Naive thymus-derived CD8-positive, alpha-beta T cell (primary cell): ENCODE measurements at regions not wholly inside any gene's neighbourhood (a gene's known extent, or its start where the extent isn't known, plus 50 kb on each side); places are given as distances from the start of the nearest gene placed in this dataset.
A peak's percentile ranks its signal among the peaks of the same experiment; 100 is the strongest.
"Not testable (repeated sequence)": the region's sequence is repeated elsewhere in the genome, so short reads cannot be mapped to it uniquely, and the experiment has no call there.

Experiments
- ATAC-seq, 2 donors: fragments of 150-1000 bp; cut with Tn5 transposase in 1 of 2; sonication (Bioruptor Pico), chemical (Tn5 transposase) in 1 of 2; 1 replicate in 1 of 2; 2 replicates in 1 of 2; pipeline ENCODE4 v1.10.0; 2021; ENCODE audit warnings: mild to moderate bottlenecking in 2 of 2, moderate library complexity in 2 of 2
- POLR2A ChIA-PET: fragments of 350-600 bp; sonication (Branson Sonifier 250); formaldehyde crosslinking; loops from one replicate; lab custom pipeline; 2021; ENCODE audit warnings: antibody characterized with exemption; lab: Charles Lee
- DNase-seq, 10 donors: peaks; one replicate each; pipeline versions ENCODE4 v3.0.0 to v3.0.0-alpha.2; 2020 to 2022
- H3K27ac Mint-ChIP-seq, 10 donors: one replicate each; pipeline ENCODE4 v1.8.0; 2020 to 2022; ENCODE audit warnings: mild to moderate bottlenecking in 10 of 10, mixed read lengths in 10 of 10, moderate library complexity in 4 of 10, inconsistent platforms in 1 of 10
- H3K27me3 Mint-ChIP-seq, 5 donors: one replicate each; pipeline ENCODE4 v1.8.0; 2021 to 2022; ENCODE audit warnings: mixed read lengths in 5 of 5
- H3K36me3 Mint-ChIP-seq, 3 donors: one replicate each; pipeline ENCODE4 v1.8.0; 2020 to 2022; ENCODE audit warnings: mixed read lengths in 3 of 3, mild to moderate bottlenecking in 2 of 3, inconsistent platforms in 1 of 3
- H3K4me1 Mint-ChIP-seq, 4 donors: one replicate each; pipeline ENCODE4 v1.8.0; 2021 to 2022; ENCODE audit warnings: mixed read lengths in 4 of 4
- H3K4me3 Mint-ChIP-seq, 10 donors: one replicate each; pipeline ENCODE4 v1.8.0; 2020 to 2022; ENCODE audit warnings: mild to moderate bottlenecking in 10 of 10, mixed read lengths in 10 of 10, moderate library complexity in 6 of 10, inconsistent platforms in 1 of 10
- H3K9me3 Mint-ChIP-seq, 9 donors: one replicate each; pipeline ENCODE4 v1.8.0; 2020 to 2022; ENCODE audit warnings: mixed read lengths in 9 of 9, mild to moderate bottlenecking in 3 of 9, inconsistent platforms in 1 of 9, moderate library complexity in 1 of 9

DNA sequence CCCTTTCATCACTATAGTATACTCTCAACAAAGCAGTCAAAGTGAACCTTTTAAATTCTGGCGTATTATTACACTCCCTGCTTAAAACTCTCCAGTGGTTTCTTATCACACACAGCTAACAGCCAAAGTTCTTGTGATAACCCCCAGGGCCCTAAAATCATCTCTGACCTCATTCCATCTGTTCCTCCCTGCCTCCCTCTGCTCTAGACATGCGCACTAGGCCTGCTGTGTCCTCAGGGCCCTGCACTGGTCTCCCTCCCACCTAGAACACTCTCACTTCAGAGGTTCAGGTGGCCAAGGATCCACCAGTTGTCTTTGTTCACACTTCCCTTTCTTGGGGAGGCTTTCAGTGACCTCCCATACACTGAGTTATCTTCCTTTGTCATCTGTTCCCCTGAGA, 603.4 kb downstream of the DSC3 start:
- ATAC-seq: no peak
- POLR2A ChIA-PET: no interaction called here
- Mint-ChIP-seq H3K9me3 (peaks cover 0 to 33% (median 6%) of the 10 kb centered on the region in 9 donors), H3K4me3 (no peak overlapping the region), H3K4me1 (no peaks in the 10 kb centered on the region), H3K27me3 (no peaks in the 10 kb centered on the region), H3K27ac (no peak overlapping the region), H3K36me3 (no peaks in the 10 kb centered on the region)
- no peak for DNase-seq

DNA sequence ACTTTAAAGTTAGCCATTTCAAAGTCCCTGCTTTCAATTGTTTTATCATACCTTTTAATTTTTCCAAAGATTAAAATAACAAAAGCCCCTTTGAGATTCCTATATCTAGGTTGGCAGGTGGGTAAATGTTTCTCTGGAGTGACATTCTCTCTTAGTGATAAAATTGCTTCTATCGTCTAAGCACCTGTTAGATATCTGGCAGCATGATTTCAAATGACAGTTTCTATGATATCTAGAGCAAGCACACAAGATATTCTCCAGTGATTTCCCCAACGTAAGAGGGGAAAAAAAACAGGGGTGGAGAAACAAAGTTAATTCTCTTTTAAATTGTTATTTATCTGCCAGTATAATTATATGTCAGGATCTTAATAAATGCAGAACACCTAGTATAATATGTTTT, 610.2 kb downstream of the DSC3 start:
- POLR2A ChIA-PET: no interaction called here
- Mint-ChIP-seq H3K27ac (no peak overlapping the region), H3K36me3 (no peaks in the 10 kb centered on the region), H3K27me3 (no peaks in the 10 kb centered on the region), H3K4me3 (no peak overlapping the region), H3K4me1 (no peaks in the 10 kb centered on the region), H3K9me3 (peaks cover 3 to 24% (median 11%) of the 10 kb centered on the region in 9 donors)
- DNase-seq (no peak), ATAC-seq (no peak)

DNA sequence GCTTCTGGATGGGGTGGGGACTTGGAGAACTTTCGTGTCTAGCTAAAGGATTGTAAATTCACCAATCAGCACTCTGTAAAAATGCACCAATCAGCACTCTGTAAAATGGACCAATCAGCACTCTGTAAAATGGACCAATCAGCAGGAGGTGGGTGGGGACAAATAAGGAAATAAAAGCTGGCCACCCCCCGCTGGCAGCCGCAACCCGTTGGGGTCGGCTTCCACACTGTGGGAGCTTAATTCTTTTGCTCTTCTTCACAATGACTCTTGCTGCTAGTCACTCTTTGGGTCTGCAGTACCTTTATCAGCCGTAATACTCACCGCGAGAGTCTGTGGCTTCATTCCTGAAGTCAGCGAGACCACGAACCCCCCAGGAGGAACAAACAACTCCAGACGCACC, 623.1 kb downstream of the DSC3 start:
- H3K27me3 Mint-ChIP-seq, ATAC-seq, DNase-seq, H3K4me1 Mint-ChIP-seq, H3K4me3 Mint-ChIP-seq, H3K36me3 Mint-ChIP-seq, POLR2A ChIA-PET: not testable (repeated sequence)
- peaks cover 6 to 37% (median 8%) of the 10 kb centered on the region in 9 donors for H3K9me3 Mint-ChIP-seq
- peak overlapping the region in 1 of 10 donors; percentile 48 for H3K27ac Mint-ChIP-seq

DNA sequence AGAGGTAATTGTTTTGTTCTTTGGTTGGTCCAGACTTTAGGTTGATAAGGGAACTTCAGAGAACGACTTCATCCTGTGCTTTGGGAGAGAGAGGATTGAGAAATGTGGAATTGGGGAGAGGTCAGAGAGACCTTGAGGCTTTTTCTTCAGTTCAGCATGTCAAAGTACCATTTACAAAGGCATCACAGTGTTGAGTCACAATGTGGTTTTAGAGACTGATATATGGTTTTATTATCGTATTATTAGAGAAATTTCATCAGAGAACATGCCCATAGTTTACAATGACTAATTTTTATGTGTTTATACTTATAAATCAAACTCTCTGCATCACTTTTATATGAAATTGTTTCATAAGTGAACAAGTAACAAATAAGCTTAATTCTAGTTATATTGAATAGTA, 626.6 kb downstream of the DSC3 start:
- ATAC-seq: no peak
- no peak overlapping the region for H3K27ac Mint-ChIP-seq
- no peaks in the 10 kb centered on the region for H3K36me3 Mint-ChIP-seq
- H3K27me3 Mint-ChIP-seq: no peaks in the 10 kb centered on the region
- H3K4me3 Mint-ChIP-seq: no peak overlapping the region
- H3K9me3 Mint-ChIP-seq: peaks cover 4 to 37% (median 12%) of the 10 kb centered on the region in 9 donors
- POLR2A ChIA-PET: no interaction called here
- no peaks in the 10 kb centered on the region for H3K4me1 Mint-ChIP-seq
- no peak for DNase-seq

DNA sequence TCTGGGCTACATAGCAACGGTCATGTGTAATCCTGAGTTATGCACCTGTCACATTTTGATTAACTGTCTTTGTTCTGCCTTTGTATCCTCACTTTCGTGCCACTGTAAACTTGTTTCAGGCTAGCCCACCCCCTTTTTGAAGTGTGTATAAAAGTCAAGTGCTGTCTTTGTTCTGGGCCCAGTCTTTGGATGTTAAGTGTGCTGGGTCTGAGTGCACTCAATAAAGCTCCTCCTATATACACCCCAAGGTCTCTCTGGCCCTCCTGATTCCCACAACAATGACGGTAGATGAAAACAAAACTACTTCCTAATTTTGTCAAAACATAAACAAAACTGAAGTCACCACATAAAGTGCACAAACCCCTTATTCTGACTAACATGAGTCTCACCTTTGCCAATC, 633.4 kb downstream of the DSC3 start:
- Mint-ChIP-seq H3K4me1 (no peaks in the 10 kb centered on the region), H3K36me3 (no peaks in the 10 kb centered on the region), H3K9me3 (peaks cover 0 to 20% (median 8%) of the 10 kb centered on the region in 9 donors), H3K27me3 (no peaks in the 10 kb centered on the region), H3K4me3 (no peak overlapping the region), H3K27ac (no peak overlapping the region)
- DNase-seq (no peak), ATAC-seq (no peak)
- POLR2A ChIA-PET: no interaction called here

DNA sequence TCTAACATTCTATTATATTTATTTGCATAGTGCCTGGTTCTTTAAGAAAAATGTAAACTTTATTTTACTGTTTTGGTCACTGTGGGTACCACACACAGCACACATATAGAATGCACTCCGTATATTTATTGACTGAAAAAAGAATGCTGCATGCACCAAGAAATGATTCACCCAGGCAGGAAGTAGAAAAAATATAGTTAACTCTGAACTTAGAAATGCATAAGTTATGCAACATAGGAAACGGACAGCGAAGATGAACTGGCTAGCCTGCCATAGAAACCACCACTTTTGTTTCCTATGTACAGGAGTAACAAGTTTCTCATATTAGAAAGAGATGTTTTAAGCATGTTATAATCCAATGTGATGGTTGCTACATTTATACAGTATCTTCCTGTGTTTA, 635.8 kb downstream of the DSC3 start:
- Mint-ChIP-seq H3K9me3 (peaks cover 0 to 26% (median 8%) of the 10 kb centered on the region in 9 donors), H3K4me3 (no peak overlapping the region), H3K36me3 (no peaks in the 10 kb centered on the region), H3K4me1 (no peaks in the 10 kb centered on the region), H3K27me3 (no peaks in the 10 kb centered on the region), H3K27ac (no peak overlapping the region)
- POLR2A ChIA-PET: no interaction called here
- no peak for DNase-seq
- ATAC-seq: no peak

DNA sequence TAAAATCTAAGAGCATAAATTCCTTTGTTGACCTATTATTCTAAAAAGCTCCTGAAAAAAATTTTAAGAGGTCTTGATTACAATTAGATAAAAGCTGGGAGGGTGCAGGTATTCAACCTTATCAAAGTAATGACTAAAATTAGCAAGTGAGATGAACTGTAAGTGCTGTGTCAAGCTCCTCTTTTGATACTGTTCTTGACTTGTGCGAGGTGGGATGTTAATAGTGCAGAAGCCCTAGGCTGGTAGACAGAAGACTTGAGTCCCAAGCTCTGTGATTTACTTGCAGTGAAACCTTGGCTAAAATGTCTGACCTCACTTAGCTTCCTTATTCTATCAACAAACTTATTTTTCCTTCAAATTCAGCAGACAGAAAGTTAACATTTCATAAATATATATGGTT, 637.5 kb downstream of the DSC3 start:
- POLR2A ChIA-PET: no interaction called here
- peaks cover 0 to 24% (median 9%) of the 10 kb centered on the region in 9 donors for H3K9me3 Mint-ChIP-seq
- no peaks in the 10 kb centered on the region for H3K4me1 Mint-ChIP-seq
- no peak overlapping the region for H3K4me3 Mint-ChIP-seq
- H3K27ac Mint-ChIP-seq: no peak overlapping the region
- H3K36me3 Mint-ChIP-seq: no peaks in the 10 kb centered on the region
- no peak for ATAC-seq
- no peak for DNase-seq
- H3K27me3 Mint-ChIP-seq: no peaks in the 10 kb centered on the region

DNA sequence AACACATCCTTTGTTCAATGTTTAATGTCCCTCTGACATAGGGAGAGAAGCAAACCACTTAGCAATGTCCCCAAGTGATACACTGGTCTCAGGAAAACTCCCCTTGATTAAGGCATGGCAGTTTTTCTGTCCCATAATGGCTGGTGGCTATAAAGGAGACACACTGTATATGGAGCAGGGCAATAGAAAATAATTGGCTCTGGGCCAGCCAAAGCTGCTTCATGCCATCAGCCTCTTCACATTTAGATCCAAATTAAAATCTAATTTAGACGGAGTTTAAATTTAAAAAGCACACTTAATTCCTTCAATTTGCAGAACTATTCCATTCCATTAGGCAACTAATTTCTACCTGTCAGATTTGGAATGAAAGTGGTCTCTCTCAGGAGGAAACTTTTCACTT, 638.1 kb downstream of the DSC3 start:
- POLR2A ChIA-PET: no interaction called here
- no peak overlapping the region for H3K4me3 Mint-ChIP-seq
- peaks cover 0 to 19% (median 8%) of the 10 kb centered on the region in 9 donors for H3K9me3 Mint-ChIP-seq
- H3K27ac Mint-ChIP-seq: no peak overlapping the region
- DNase-seq (no peak), ATAC-seq (no peak)
- no peaks in the 10 kb centered on the region for H3K36me3 Mint-ChIP-seq
- H3K4me1 Mint-ChIP-seq: no peaks in the 10 kb centered on the region
- H3K27me3 Mint-ChIP-seq: no peaks in the 10 kb centered on the region

DNA sequence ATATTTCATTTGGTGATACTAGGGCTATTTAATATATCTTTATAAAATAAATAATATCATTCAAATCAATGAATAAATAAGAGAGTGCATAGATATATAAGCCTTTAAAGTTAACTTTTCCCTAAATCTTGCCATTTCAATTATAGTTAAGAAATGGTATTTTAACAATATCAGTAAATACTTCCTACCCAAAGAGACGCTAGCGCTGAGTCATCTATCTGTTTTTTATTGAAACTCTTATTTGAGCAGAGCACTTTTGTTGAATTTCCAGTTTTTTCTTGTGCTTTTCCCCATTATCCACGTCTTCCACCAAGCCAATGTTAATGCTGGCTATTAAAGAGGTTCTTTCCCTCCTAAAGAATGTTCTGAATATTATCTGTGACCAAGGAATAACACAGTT, 639.3 kb downstream of the DSC3 start:
- Mint-ChIP-seq H3K9me3 (peaks cover 0 to 18% (median 8%) of the 10 kb centered on the region in 9 donors), H3K4me1 (no peaks in the 10 kb centered on the region), H3K36me3 (no peaks in the 10 kb centered on the region), H3K4me3 (no peak overlapping the region), H3K27ac (no peak overlapping the region), H3K27me3 (no peaks in the 10 kb centered on the region)
- DNase-seq (no peak), ATAC-seq (no peak)
- POLR2A ChIA-PET: no interaction called here

DNA sequence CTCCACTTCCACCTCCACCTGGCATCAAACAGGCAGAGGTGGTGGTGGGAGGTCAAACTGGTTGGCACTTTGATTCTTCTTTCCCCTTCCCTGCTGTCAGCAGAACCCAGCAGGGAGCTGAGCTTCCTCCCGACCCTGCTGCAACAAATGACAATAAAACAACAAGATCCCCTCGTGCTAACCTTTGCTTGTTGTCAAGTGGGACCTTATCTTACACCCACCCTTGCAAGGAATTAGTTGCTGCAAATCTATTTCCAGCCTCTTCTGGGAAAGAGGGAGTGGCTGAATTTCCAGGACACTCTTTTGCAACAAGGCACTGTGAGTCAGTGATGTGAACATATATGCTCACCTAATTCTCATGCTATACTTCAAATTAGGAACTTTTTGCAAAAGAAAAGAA, 655.1 kb downstream of the DSC3 start:
- DNase-seq: no peak
- Mint-ChIP-seq H3K4me3 (no peak overlapping the region), H3K4me1 (no peaks in the 10 kb centered on the region), H3K9me3 (peaks cover 0 to 16% (median 8%) of the 10 kb centered on the region in 9 donors), H3K27ac (no peak overlapping the region), H3K36me3 (peaks cover 0 to 6% (median 0%) of the 10 kb centered on the region in 3 donors), H3K27me3 (no peaks in the 10 kb centered on the region)
- no peak for ATAC-seq
- POLR2A ChIA-PET: no interaction called here

DNA sequence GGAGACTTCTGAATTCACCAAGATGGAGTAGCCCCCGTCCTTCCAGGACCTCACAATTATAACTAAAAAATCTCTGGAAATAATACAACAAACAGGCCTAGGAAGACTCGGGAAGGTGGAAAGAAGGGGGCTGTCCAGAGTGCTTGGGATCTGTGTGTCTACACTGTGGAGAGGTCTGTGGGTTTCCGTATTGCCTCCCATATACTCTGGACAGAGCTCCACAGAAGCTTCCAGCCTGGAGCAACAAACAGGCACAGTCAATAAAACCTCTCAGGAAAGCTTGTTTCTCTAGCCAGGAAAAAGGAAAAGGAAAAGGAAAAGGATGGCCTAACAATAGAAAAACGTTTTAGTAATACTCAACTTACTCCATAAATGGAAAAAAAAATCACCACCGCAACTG, 655.9 kb downstream of the DSC3 start:
- H3K9me3 Mint-ChIP-seq: peaks cover 0 to 24% (median 10%) of the 10 kb centered on the region in 9 donors
- no peak overlapping the region for H3K27ac Mint-ChIP-seq
- DNase-seq: no peak
- H3K36me3 Mint-ChIP-seq: peaks cover 0 to 6% (median 0%) of the 10 kb centered on the region in 3 donors
- no peaks in the 10 kb centered on the region for H3K27me3 Mint-ChIP-seq
- no peak for ATAC-seq
- no peak overlapping the region for H3K4me3 Mint-ChIP-seq
- H3K4me1 Mint-ChIP-seq: no peaks in the 10 kb centered on the region
- POLR2A ChIA-PET: no interaction called here

DNA sequence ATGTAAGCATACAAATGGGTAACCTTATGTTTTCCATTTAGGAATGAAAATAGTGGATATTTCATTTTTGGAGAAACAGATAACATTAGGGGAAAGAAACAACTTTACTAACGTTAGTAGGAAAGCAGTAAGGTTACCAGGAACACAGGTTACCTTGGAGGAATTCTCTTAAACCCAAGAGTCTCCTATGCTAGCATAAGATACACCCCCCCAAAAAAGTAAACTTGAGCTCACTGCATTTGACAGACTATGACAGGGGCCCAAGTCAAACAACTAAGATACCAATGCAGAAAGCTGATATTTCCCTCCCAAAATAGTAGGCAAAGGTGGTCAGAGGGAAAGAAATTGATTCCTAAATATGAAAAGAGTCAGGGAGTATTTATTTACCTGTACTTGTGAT, 656.9 kb downstream of the DSC3 start:
- H3K27ac Mint-ChIP-seq: no peak overlapping the region
- DNase-seq (no peak), ATAC-seq (no peak)
- H3K9me3 Mint-ChIP-seq: peaks cover 0 to 30% (median 10%) of the 10 kb centered on the region in 9 donors
- H3K36me3 Mint-ChIP-seq: peaks cover 0 to 6% (median 0%) of the 10 kb centered on the region in 3 donors
- POLR2A ChIA-PET: no interaction called here
- H3K4me3 Mint-ChIP-seq: no peak overlapping the region
- H3K4me1 Mint-ChIP-seq: no peaks in the 10 kb centered on the region
- H3K27me3 Mint-ChIP-seq: no peaks in the 10 kb centered on the region

DNA sequence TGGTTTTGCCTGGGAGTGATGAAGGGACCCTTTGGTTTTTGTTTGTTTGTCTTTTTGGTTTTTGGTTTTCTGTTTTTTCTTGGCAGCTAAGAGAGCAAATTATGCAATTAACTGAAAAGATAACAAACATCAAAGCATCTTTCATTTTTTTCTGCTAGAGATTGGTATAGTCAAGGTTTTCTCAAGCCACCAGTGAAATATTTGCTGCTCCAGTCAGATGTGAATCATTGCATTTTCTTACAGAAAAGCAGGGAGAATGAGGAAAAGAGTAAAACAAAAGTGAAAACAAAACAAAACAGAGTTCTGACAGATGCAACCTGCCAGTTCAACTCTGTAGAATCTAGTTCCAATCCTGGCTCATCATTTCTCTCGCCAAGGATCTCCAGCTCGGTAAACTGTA, 660.7 kb downstream of the DSC3 start:
- Mint-ChIP-seq H3K9me3 (peaks cover 0 to 31% (median 9%) of the 10 kb centered on the region in 9 donors), H3K4me3 (no peak overlapping the region), H3K36me3 (peaks cover 0 to 6% (median 0%) of the 10 kb centered on the region in 3 donors), H3K27ac (no peak overlapping the region), H3K4me1 (no peaks in the 10 kb centered on the region), H3K27me3 (no peaks in the 10 kb centered on the region)
- ATAC-seq (no peak), DNase-seq (no peak)
- POLR2A ChIA-PET: no interaction called here

DNA sequence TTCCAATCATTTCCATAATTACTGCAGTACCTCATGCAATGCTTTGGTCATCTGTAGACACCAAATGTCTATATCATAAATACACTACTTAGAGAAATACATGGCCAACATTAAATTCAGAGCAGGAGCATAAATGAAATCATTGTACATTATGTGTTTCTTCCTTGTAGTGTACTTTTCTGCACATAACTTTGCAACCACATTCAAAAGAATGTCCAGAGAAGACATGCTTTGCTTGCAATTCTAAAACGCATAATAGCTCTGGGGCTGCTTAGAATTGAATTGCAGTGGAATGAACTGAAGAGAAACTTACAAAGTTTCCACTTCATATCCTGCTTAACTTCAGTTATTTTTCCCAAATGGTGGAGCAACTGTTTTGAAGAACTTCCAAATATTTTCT, 664.4 kb downstream of the DSC3 start:
- no peaks in the 10 kb centered on the region for H3K36me3 Mint-ChIP-seq
- H3K4me1 Mint-ChIP-seq: no peaks in the 10 kb centered on the region
- H3K27ac Mint-ChIP-seq: no peak overlapping the region
- no peak overlapping the region for H3K4me3 Mint-ChIP-seq
- no peaks in the 10 kb centered on the region for H3K27me3 Mint-ChIP-seq
- POLR2A ChIA-PET: no interaction called here
- H3K9me3 Mint-ChIP-seq: peaks cover 2 to 28% (median 10%) of the 10 kb centered on the region in 9 donors
- ATAC-seq (no peak), DNase-seq (no peak)
